Stomach (tissue), 8 donors: ENCODE measurements at regions not wholly inside any gene's neighbourhood (a gene's known extent, or its start where the extent isn't known, plus 50 kb on each side); places are given as distances from the start of the nearest gene placed in this dataset.
A peak's percentile ranks its signal among the peaks of the same experiment; 100 is the strongest.

Experiments used
- DNase-seq, 2 donors: peaks; one replicate each; pipeline versions ENCODE4 v3.0.0 to v3.0.0-alpha.2; 2013 to 2019
- H3K27ac ChIP-seq, 5 donors: fragments of 200-600 bp in 4 of 5; sonication (generic) in 4 of 5; one replicate each; pipeline ENCODE4 v1.5.1; 2013 to 2019; ENCODE audit warnings: mild to moderate bottlenecking in 1 of 5, moderate library complexity in 1 of 5
- H3K27me3 ChIP-seq, 3 donors: fragments of 200-600 bp; sonication (generic); one replicate each; pipeline ENCODE4 v1.5.1; 2017 to 2019; ENCODE audit warnings: mixed run types in 1 of 3
- H3K36me3 ChIP-seq, 4 donors: fragments of 200-600 bp; sonication (generic); 1 replicate in 3 of 4; 2 replicates in 1 of 4; pipeline ENCODE4 v1.5.1; 2016 to 2019
- H3K4me1 ChIP-seq, 4 donors: fragments of 200-600 bp; sonication (generic); one replicate each; pipeline ENCODE4 v1.5.1; 2016 to 2019
- H3K4me3 ChIP-seq, 4 donors: fragments of 200-600 bp; sonication (generic) in 3 of 4; one replicate each; pipeline ENCODE4 v1.5.1; 2016 to 2019; ENCODE audit warnings: mild to moderate bottlenecking in 1 of 4
- H3K9me3 ChIP-seq, 4 donors: fragments of 200-600 bp; sonication (generic); one replicate each; pipeline ENCODE4 v1.5.1; 2016 to 2019
- EP300 ChIP-seq: sonication (generic); formaldehyde crosslinking; IDR thresholded peaks from one replicate; pipeline ENCODE4 v1.6.1; 2017; ENCODE audit warnings: antibody characterized with exemption
- POLR2A ChIP-seq, 4 donors: fragments of 450-650 bp; IDR thresholded peaks; one replicate each; pipeline ENCODE4 v1.6.1; 2016; ENCODE audit warnings: antibody characterized with exemption in 4 of 4, control low read depth in 2 of 4, mild to moderate bottlenecking in 1 of 4, moderate library complexity in 1 of 4
- POLR2AphosphoS5 ChIP-seq, 3 donors: sonication (generic); formaldehyde crosslinking; IDR thresholded peaks; one replicate each; pipeline ENCODE4 v1.6.1; 2016; ENCODE audit warnings: antibody characterized with exemption in 3 of 3
- WGBS, 5 donors: extraction: QIAGEN DNeasy Blood & Tissue Kit in 3 of 5; methylation state at CpG; one replicate each; pipeline versions ENCODE4 v1.1.5 to v1.1.7; 2013 to 2018; 5-methylcytosine and 5-hydroxymethylcytosine counted together
- intact Hi-C: fragments of 100-400 bp; cut with DNase I; formaldehyde crosslinking; loops from one replicate; pipeline ENCODE4 v1.15.1; 2023; ENCODE audit warnings: low total_unique reads
- TF ChIP-seq, protein P1 (sequence below), 7 experiments: fragments of 450-650 bp in 4 of 7; fragments of 200-600 bp in 3 of 7; sonication (generic) in 3 of 7; IDR thresholded peaks; one replicate each; pipeline ENCODE4 v1.5.1; 2016 to 2019; ENCODE audit warnings: antibody characterized with exemption in 7 of 7, control low read depth in 2 of 7, mild to moderate bottlenecking in 1 of 7
- donor health status: healthy with polysubstance abuse.
- donor health status: Bipolar disorder and iron deficiency.
- donor health status: healthy.

DNA sequence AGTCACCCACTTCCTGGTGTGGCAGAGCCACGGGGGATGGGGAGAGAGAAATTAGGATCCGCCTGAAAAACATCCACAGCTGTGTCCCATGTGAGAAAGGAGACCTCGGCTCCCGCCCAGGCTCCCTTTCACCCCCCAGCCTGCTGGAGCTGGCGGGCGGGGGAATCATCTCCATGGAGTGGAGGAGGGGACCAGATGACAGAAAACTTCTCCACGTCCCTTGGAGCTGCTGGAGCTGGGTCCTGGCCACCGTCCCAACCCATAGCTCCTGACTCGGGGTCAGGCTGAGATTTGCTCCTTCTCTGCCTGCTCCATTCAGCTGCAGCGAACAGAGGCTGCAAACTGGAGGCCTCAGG is 113.8 kb downstream of the CEBPB start:
- TF ChIP-seq EP300 = no peak
- no peak for TF ChIP-seq POLR2A (IDR thresholded peaks at IDR 0.05)
- TF ChIP-seq POLR2AphosphoS5 (IDR thresholded peaks at IDR 0.05) = peak; percentile 3 to 82 (median 37)
- TF ChIP-seq, protein P1, sequence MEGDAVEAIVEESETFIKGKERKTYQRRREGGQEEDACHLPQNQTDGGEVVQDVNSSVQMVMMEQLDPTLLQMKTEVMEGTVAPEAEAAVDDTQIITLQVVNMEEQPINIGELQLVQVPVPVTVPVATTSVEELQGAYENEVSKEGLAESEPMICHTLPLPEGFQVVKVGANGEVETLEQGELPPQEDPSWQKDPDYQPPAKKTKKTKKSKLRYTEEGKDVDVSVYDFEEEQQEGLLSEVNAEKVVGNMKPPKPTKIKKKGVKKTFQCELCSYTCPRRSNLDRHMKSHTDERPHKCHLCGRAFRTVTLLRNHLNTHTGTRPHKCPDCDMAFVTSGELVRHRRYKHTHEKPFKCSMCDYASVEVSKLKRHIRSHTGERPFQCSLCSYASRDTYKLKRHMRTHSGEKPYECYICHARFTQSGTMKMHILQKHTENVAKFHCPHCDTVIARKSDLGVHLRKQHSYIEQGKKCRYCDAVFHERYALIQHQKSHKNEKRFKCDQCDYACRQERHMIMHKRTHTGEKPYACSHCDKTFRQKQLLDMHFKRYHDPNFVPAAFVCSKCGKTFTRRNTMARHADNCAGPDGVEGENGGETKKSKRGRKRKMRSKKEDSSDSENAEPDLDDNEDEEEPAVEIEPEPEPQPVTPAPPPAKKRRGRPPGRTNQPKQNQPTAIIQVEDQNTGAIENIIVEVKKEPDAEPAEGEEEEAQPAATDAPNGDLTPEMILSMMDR (IDR thresholded peaks at IDR 0.05) = no peak

DNA sequence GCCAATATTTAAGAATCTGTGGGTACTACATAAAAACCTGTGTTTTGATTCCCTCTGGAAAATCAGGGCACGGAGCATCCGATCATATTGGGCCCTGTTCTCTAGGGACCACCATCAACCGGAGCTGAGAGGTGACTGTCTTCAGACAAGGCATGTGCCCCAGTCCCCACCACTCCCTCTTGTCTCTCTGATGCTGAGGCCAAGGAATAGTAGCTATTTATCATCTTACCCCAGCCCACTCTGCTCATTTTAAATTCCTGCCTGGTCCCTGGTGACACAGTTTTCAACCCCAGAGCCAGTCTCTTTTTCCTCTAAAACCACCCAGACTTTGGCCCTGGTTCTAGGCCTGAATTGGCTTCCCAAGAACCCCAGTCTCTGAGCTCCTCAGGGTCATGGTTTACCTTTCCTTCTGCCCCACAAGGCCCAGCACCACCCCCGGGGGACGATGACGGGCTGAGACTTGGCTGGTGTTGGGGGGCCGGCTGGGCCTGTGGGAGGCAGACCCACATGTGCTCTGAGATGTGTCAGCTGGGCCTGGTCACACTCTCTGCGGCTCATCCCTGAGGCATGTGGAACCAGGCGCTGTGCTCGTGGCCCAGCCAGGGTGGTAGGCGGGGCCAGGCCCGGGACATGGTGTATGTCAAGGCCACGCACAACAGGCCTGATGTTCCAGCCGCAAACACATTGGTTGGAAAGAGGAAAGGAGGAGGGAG is 114.4 kb downstream of the CEBPB start:
- Histone ChIP-seq H3K36me3 (no peaks in the 10 kb centered on the region), H3K4me1 (peaks cover 41 to 79% (median 63%) of the 10 kb centered on the region in 4 donors), H3K27ac (peak overlapping the region; percentile 40 to 93 (median 88)), H3K9me3 (no peaks in the 10 kb centered on the region), H3K4me3 (no peak overlapping the region), H3K27me3 (no peaks in the 10 kb centered on the region)
- intact Hi-C loops = no loop called here
- TF ChIP-seq EP300 = peak; percentile 64
- peak; percentile 72 to 100 (median 94) for TF ChIP-seq POLR2AphosphoS5 (IDR thresholded peaks at IDR 0.05)
- no peak for TF ChIP-seq POLR2A (IDR thresholded peaks at IDR 0.05)
- TF ChIP-seq, protein P1 (IDR thresholded peaks at IDR 0.05) = no peak
- DNase-seq = peak; percentile 61 to 93
- 48 to 83% (median 72%) methylated on average over 13 to 14 of the region's 14 CpGs for WGBS, 5 donors

More for the DNA sequence above, 113.8 kb downstream of the CEBPB start:
- Histone ChIP-seq H3K27me3 (no peaks in the 10 kb centered on the region), H3K4me1 (peaks cover 39 to 73% (median 60%) of the 10 kb centered on the region in 4 donors), H3K36me3 (no peaks in the 10 kb centered on the region), H3K9me3 (no peaks in the 10 kb centered on the region), H3K27ac (peak overlapping the region; percentile 37 to 93 (median 88)), H3K4me3 (no peak overlapping the region)
- intact Hi-C loops = no loop called here
- DNase-seq = peak in 1 of 2 donors; percentile 88
- 50 to 67% (median 60%) methylated on average over 8 to 10 of the region's 10 CpGs for WGBS, 5 donors

DNA sequence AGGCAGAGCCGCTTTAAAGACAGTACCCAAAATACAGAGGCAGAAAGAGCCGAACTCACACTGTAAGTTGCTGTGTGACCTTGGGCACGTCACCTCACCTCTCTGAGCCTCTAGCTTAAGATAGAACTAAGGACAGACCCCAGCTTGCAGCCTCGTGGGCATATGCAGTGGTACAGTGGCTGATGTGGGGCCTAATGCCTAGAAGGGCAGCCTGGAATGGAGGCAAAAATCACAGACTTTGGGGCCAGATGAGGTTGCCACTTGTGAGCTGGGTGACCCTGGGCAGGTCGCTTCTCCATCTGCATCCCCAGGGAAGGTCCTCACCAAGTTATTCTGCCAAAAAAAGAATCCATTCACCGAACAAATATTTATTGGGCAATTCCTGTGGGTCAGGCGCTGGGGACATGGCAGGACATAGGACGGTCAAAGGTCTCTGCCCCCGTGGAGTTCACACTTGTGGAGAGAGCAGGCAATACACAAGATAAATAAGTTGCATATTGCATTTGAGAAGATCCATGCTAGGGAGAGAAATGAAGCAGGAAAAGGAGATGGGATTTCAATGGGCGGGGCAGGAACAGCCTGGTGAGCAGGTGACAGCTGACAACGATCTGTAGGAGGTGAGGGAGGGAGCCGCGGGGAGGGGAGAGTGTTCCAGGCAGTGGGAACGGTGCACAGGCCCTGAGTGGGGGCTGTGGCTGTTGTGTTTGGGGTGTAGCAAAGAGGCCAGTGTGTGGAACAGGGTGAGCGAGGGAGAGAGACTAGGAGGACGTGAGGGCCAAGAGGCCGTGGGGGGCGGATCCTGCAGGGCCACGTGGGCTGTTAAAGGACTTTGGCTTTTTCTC is 115.2 kb downstream of the CEBPB start:
- TF ChIP-seq, protein P1 (IDR thresholded peaks at IDR 0.05) = no peak
- TF ChIP-seq POLR2AphosphoS5 (IDR thresholded peaks at IDR 0.05) (peak in 2 of 3 donors; percentile 42 to 69), POLR2A (IDR thresholded peaks at IDR 0.05) (no peak), EP300 (peak; percentile 17)
- Histone ChIP-seq H3K27ac (peak overlapping the region; percentile 53 to 93 (median 88)), H3K4me1 (peaks cover 41 to 86% (median 63%) of the 10 kb centered on the region in 4 donors), H3K36me3 (no peaks in the 10 kb centered on the region), H3K4me3 (no peak overlapping the region), H3K27me3 (no peaks in the 10 kb centered on the region), H3K9me3 (no peaks in the 10 kb centered on the region)
- DNase-seq = peak in 1 of 2 donors; percentile 58
- intact Hi-C loops = no loop called here
- 52 to 55% (median 55%) methylated on average over 19 of the region's 19 CpGs for WGBS, 5 donors
